KMS-11 (cell line): ENCODE measurements at regions not wholly inside any gene's neighbourhood (a gene's known extent, or its start where the extent isn't known, plus 50 kb on each side); places are given as distances from the start of the nearest gene placed in this dataset.

Source experiments
- H2AFZ ChIP-seq: fragments of 200-600 bp; sonication (generic); 2 replicates; pipeline ENCODE4 v1.6.1; 2016; ENCODE audit warnings: antibody characterized with exemption, mixed run types, low read depth
- H3K27ac ChIP-seq: fragments of 200-600 bp; sonication (generic); 2 replicates; pipeline ENCODE4 v1.6.1; 2016; ENCODE audit warnings: mild to moderate bottlenecking, mixed run types
- H3K27me3 ChIP-seq: fragments of 200-600 bp; sonication (generic); 2 replicates; pipeline ENCODE4 v1.6.1; 2017; ENCODE audit warnings: mild to moderate bottlenecking, low read depth, mixed run types, moderate library complexity; ENCODE audit not compliant: insufficient read depth
- H3K36me3 ChIP-seq: fragments of 200-600 bp; sonication (generic); 2 replicates; pipeline ENCODE4 v1.6.1; 2017; ENCODE audit warnings: mild to moderate bottlenecking, mixed run types; ENCODE audit not compliant: insufficient read depth
- H3K4me1 ChIP-seq: fragments of 200-600 bp; sonication (generic); 2 replicates; pipeline ENCODE4 v1.6.1; 2016; ENCODE audit warnings: mild to moderate bottlenecking, low read depth, mixed run types; ENCODE audit not compliant: poor library complexity, severe bottlenecking
- H3K4me2 ChIP-seq: fragments of 200-600 bp; sonication (generic); 2 replicates; pipeline ENCODE4 v1.7.0; 2016; ENCODE audit warnings: mild to moderate bottlenecking, mixed run types
- H3K4me3 ChIP-seq: fragments of 200-600 bp; sonication (generic); IDR thresholded peaks from 2 replicates; pipeline ENCODE4 v1.6.1; 2017; ENCODE audit warnings: low read depth, low read length, mixed read lengths; ENCODE audit not compliant: insufficient read depth
- H3K79me2 ChIP-seq: fragments of 200-600 bp; sonication (generic); 2 replicates; pipeline ENCODE4 v1.6.1; 2016; ENCODE audit warnings: low read depth, mixed run types; ENCODE audit not compliant: insufficient read depth
- H3K9ac ChIP-seq: fragments of 200-600 bp; sonication (generic); 2 replicates; pipeline ENCODE4 v1.6.1; 2016; ENCODE audit warnings: mild to moderate bottlenecking, mixed run types
- H4K20me1 ChIP-seq: fragments of 200-600 bp; sonication (generic); 2 replicates; pipeline ENCODE4 v1.6.1; 2016; ENCODE audit warnings: mild to moderate bottlenecking, mixed run types; ENCODE audit not compliant: insufficient read depth
- TF ChIP-seq, protein P1 (sequence below): fragments of 200-600 bp; sonication (generic); conservative IDR thresholded peaks from 2 replicates; pipeline ENCODE4 v1.6.1; 2017; ENCODE audit warnings: low read depth, mild to moderate bottlenecking, antibody characterized with exemption, low read length, moderate library complexity, mixed read lengths

- Histone ChIP-seq H2AFZ (no peak overlapping the region), H3K4me1 (peaks cover 49% of the 10 kb centered on the region), H3K4me3 (no peak overlapping the region), H3K36me3 (no peaks in the 10 kb centered on the region), H3K79me2 (no peaks in the 10 kb centered on the region), H3K9ac (no peak overlapping the region), H3K27me3 (no peaks in the 10 kb centered on the region), H3K27ac (no peak overlapping the region), H3K4me2 (no peak overlapping the region), H4K20me1 (no peaks in the 10 kb centered on the region)
- TF ChIP-seq, protein P1, sequence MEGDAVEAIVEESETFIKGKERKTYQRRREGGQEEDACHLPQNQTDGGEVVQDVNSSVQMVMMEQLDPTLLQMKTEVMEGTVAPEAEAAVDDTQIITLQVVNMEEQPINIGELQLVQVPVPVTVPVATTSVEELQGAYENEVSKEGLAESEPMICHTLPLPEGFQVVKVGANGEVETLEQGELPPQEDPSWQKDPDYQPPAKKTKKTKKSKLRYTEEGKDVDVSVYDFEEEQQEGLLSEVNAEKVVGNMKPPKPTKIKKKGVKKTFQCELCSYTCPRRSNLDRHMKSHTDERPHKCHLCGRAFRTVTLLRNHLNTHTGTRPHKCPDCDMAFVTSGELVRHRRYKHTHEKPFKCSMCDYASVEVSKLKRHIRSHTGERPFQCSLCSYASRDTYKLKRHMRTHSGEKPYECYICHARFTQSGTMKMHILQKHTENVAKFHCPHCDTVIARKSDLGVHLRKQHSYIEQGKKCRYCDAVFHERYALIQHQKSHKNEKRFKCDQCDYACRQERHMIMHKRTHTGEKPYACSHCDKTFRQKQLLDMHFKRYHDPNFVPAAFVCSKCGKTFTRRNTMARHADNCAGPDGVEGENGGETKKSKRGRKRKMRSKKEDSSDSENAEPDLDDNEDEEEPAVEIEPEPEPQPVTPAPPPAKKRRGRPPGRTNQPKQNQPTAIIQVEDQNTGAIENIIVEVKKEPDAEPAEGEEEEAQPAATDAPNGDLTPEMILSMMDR: no peak
These were observed 258.2 kb downstream of the BMP7 start for GRCh38 chr20:57008217-57008616.

GRCh38 chr20:57009355-57009754, 257.1 kb downstream of the BMP7 start:
- Histone ChIP-seq H3K36me3 (no peaks in the 10 kb centered on the region), H3K9ac (no peak overlapping the region), H3K27me3 (no peaks in the 10 kb centered on the region), H3K4me3 (no peak overlapping the region), H3K4me2 (no peak overlapping the region), H3K27ac (no peak overlapping the region), H4K20me1 (no peaks in the 10 kb centered on the region), H2AFZ (no peak overlapping the region), H3K79me2 (no peaks in the 10 kb centered on the region), H3K4me1 (peaks cover 38% of the 10 kb centered on the region)
- TF ChIP-seq, protein P1: no peak

- Histone ChIP-seq H3K4me1 (peaks cover 34% of the 10 kb centered on the region), H2AFZ (no peak overlapping the region), H4K20me1 (no peaks in the 10 kb centered on the region), H3K4me2 (no peak overlapping the region), H3K9ac (no peak overlapping the region), H3K27me3 (no peaks in the 10 kb centered on the region), H3K36me3 (no peaks in the 10 kb centered on the region), H3K79me2 (no peaks in the 10 kb centered on the region), H3K4me3 (no peak overlapping the region), H3K27ac (no peak overlapping the region)
- TF ChIP-seq, protein P1: no peak
These were observed 256.7 kb downstream of the BMP7 start for GRCh38 chr20:57009775-57010174.

GRCh38 chr20:57012691-57013090, 253.8 kb downstream of the BMP7 start:
- Histone ChIP-seq H3K36me3 (no peaks in the 10 kb centered on the region), H2AFZ (no peak overlapping the region), H3K4me2 (no peak overlapping the region), H3K27ac (no peak overlapping the region), H3K4me3 (no peak overlapping the region), H4K20me1 (no peaks in the 10 kb centered on the region), H3K4me1 (peaks cover 9% of the 10 kb centered on the region), H3K9ac (no peak overlapping the region), H3K79me2 (no peaks in the 10 kb centered on the region), H3K27me3 (no peaks in the 10 kb centered on the region)
- TF ChIP-seq, protein P1: no peak
